Thyroid gland (tissue), 4 donors: ENCODE measurements at regions not wholly inside any gene's neighbourhood (a gene's known extent, or its start where the extent isn't known, plus 50 kb on each side); places are given as distances from the start of the nearest gene placed in this dataset.

ENCODE experiments used
- POLR2A ChIP-seq, 2 donors: fragments of 450-650 bp; IDR thresholded peaks; one replicate each; pipeline ENCODE4 v1.6.1; 2017; ENCODE audit warnings: antibody characterized with exemption in 2 of 2, mild to moderate bottlenecking in 2 of 2, moderate library complexity in 1 of 2
- TF ChIP-seq, protein P1 (sequence below), 6 experiments: fragments of 200-600 bp in 3 of 6; fragments of 450-650 bp in 3 of 6; sonication (generic) in 3 of 6; IDR thresholded peaks; one replicate each; pipeline ENCODE4 v1.5.1; 2016 to 2019; ENCODE audit warnings: antibody characterized with exemption in 6 of 6, mild to moderate bottlenecking in 2 of 6, inconsistent platforms in 1 of 6, moderate library complexity in 1 of 6

GRCh38 chr12:16692099-16692498 lies 86.1 kb upstream of the LMO3 start:
- TF ChIP-seq, protein P1, sequence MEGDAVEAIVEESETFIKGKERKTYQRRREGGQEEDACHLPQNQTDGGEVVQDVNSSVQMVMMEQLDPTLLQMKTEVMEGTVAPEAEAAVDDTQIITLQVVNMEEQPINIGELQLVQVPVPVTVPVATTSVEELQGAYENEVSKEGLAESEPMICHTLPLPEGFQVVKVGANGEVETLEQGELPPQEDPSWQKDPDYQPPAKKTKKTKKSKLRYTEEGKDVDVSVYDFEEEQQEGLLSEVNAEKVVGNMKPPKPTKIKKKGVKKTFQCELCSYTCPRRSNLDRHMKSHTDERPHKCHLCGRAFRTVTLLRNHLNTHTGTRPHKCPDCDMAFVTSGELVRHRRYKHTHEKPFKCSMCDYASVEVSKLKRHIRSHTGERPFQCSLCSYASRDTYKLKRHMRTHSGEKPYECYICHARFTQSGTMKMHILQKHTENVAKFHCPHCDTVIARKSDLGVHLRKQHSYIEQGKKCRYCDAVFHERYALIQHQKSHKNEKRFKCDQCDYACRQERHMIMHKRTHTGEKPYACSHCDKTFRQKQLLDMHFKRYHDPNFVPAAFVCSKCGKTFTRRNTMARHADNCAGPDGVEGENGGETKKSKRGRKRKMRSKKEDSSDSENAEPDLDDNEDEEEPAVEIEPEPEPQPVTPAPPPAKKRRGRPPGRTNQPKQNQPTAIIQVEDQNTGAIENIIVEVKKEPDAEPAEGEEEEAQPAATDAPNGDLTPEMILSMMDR (IDR thresholded peaks at IDR 0.05) = no peak
- no peak for TF ChIP-seq POLR2A (IDR thresholded peaks at IDR 0.05)
